ENCODE measurements at regions not wholly inside any gene's neighbourhood (a gene's known extent, or its start where the extent isn't known, plus 50 kb on each side); places are given as distances from the start of the nearest gene placed in this dataset.

DNA sequence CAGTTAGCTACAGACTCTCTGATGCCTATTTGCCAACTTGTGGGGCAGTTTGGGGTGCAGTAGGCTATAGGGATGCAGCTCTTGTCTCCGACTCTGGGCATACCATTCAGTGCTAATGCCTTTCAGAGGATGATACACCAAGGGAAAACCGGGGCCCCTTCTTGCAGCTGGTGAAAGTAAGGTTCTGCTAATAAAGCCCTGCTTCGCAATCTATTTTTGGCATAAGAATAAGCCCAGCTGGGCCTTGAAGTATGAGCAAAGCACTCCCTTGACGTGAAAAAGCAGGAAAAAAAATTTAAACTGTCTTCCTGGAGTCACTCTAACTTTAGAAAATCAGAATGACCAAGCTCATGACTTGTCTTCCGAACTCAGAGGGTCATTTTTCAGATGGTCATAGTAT is 124.1 kb upstream of the RBM19 start (continued):
- TF ChIP-seq, protein P1, sequence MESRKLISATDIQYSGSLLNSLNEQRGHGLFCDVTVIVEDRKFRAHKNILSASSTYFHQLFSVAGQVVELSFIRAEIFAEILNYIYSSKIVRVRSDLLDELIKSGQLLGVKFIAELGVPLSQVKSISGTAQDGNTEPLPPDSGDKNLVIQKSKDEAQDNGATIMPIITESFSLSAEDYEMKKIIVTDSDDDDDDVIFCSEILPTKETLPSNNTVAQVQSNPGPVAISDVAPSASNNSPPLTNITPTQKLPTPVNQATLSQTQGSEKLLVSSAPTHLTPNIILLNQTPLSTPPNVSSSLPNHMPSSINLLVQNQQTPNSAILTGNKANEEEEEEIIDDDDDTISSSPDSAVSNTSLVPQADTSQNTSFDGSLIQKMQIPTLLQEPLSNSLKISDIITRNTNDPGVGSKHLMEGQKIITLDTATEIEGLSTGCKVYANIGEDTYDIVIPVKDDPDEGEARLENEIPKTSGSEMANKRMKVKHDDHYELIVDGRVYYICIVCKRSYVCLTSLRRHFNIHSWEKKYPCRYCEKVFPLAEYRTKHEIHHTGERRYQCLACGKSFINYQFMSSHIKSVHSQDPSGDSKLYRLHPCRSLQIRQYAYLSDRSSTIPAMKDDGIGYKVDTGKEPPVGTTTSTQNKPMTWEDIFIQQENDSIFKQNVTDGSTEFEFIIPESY (IDR thresholded peaks at IDR 0.05), result no peak
- TF ChIP-seq ZZZ3 (IDR thresholded peaks at IDR 0.05; ENCODE audit: control insufficient read depth, insufficient read length, low read depth) (no peak), CBX5 (IDR thresholded peaks at IDR 0.05; ENCODE audit: low read depth) (no peak), NR2C1 (IDR thresholded peaks at IDR 0.05) (no peak), FOS (IDR thresholded peaks at IDR 0.05; ENCODE audit: borderline replicate concordance, extremely low read depth, insufficient read length) (no peak), SPI1 (IDR thresholded peaks at IDR 0.05; ENCODE audit: borderline replicate concordance, insufficient read depth, low read depth, low read length) (no peak), ZNF217 (IDR thresholded peaks at IDR 0.05) (no peak)
- TF ChIP-seq, protein P2, sequence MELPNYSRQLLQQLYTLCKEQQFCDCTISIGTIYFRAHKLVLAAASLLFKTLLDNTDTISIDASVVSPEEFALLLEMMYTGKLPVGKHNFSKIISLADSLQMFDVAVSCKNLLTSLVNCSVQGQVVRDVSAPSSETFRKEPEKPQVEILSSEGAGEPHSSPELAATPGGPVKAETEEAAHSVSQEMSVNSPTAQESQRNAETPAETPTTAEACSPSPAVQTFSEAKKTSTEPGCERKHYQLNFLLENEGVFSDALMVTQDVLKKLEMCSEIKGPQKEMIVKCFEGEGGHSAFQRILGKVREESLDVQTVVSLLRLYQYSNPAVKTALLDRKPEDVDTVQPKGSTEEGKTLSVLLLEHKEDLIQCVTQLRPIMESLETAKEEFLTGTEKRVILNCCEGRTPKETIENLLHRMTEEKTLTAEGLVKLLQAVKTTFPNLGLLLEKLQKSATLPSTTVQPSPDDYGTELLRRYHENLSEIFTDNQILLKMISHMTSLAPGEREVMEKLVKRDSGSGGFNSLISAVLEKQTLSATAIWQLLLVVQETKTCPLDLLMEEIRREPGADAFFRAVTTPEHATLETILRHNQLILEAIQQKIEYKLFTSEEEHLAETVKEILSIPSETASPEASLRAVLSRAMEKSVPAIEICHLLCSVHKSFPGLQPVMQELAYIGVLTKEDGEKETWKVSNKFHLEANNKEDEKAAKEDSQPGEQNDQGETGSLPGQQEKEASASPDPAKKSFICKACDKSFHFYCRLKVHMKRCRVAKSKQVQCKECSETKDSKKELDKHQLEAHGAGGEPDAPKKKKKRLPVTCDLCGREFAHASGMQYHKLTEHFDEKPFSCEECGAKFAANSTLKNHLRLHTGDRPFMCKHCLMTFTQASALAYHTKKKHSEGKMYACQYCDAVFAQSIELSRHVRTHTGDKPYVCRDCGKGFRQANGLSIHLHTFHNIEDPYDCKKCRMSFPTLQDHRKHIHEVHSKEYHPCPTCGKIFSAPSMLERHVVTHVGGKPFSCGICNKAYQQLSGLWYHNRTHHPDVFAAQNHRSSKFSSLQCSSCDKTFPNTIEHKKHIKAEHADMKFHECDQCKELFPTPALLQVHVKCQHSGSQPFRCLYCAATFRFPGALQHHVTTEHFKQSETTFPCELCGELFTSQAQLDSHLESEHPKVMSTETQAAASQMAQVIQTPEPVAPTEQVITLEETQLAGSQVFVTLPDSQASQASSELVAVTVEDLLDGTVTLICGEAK (IDR thresholded peaks at IDR 0.05; ENCODE audit: borderline replicate concordance), result no peak

Data from GM12878 (cell line).